DMS 273 treated with DMSO at 0.1 percent for 48 hours (cell line): ENCODE measurements at regions not wholly inside any gene's neighbourhood (a gene's known extent, or its start where the extent isn't known, plus 50 kb on each side); places are given as distances from the start of the nearest gene placed in this dataset.
"Not testable (repeated sequence)": the region's sequence is repeated elsewhere in the genome, so short reads cannot be mapped to it uniquely, and the experiment has no call there.

Experiments used
- DNase-seq: peaks from one replicate; lab custom pipeline; 2025; lab: John Stamatoyannopoulos, UW

DNA sequence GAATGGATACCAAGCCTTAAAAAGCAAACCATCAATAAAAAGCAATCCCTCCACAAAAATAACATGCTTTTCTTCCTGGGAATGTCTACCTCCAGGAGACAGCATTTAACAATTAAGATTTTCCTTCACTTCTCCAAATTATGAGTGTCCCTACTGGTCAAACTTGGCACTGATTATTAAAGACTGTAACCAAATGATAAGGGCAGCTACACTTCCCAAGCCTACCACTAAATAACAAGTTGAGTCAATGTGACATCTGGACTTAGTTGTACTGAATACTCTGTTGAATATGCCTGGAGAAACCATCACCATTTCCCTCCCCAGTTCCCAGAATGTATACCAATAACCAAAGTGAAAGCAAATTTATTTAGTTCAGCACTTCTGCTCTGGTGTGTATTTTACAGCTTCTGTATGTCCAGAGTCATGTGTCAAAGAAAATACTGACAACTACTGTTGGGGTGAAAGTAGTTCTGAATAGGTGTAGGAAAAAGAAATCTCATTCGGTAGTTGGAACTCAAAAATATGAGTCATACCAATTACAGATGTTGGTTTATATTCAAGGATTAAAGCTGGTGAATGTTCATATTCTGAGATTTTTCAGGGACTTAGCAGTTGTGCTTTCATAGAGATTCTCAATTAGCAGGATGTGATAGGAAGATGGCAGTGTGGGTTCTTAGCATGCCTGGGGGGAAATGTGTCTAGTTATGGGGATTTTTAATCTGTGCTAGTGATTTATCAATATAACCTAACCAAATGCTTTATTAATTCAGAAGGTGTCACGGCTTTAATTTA, 1291.6 kb upstream of the GYPC start:
- DNase-seq: no peak

DNA sequence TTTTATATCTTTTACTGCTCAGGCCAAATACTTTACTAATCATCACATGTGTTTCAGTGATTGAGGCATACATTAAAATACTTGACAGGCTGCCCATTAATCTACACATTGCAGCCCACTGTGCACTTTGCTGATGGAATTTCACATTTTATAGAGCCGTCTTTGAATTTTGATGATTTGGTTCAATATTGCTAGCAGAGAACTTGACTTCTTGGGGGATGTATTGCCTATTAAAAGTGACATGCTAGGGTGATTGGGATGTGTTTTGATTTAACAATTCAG, 1291.0 kb upstream of the GYPC start:
- no peak for DNase-seq

DNA sequence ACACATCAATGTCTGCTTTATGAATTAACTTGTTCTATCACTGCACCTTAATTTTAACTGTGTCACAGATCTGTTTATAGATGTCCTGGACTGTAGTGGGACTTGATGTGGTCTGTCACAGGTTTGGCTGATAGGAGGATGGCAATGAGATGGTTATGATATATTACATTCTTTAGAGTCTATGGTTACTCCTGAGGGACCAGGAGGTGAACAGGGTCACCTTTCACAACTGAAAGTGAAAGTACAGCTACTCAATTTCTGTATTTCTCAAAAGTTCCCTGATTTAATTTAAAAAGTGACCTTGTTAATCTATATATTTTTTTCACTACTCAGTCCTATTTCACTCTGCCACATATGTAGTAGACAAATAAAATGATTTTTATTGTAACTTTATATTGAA, 1284.1 kb upstream of the GYPC start:
- DNase-seq: no peak

DNA sequence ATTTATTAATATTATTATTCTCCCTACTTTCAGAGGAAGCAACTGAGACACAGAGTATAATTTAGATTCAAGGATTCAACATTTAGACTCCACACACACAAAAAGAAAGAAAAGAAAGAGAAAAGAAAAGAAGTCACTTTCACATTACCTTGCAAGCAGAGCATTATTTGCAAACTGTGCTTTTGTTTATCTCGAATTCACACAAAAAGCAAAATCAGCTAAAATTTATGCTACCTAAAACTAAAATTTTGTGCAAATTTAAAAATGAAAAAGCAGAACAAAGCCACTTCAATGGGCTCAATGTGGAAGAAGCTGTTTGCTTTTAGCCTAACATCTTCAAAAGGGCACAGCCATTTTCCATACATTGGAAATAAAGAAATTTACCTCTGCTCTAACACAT, 1282.7 kb upstream of the GYPC start:
- no peak for DNase-seq

DNA sequence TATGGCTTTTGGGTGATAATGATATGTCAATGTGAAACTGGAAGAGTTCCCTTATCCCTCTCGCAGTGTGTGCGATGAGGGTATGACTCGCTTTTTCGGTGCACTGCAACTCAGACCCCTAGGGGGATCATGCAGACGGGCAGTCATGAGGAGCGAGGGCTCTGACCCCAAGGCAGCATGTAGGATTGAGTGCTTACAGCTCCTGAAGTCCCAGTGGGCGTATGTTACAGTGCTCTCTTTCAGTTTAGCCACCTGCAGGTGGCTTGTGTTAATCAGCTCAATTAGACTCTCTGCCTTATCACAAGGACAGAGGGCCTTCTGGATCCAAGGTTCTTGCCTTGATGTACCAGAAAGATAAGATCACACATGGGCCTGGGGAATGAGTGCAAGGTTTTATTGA, 1269.9 kb upstream of the GYPC start:
- DNase-seq: no peak

DNA sequence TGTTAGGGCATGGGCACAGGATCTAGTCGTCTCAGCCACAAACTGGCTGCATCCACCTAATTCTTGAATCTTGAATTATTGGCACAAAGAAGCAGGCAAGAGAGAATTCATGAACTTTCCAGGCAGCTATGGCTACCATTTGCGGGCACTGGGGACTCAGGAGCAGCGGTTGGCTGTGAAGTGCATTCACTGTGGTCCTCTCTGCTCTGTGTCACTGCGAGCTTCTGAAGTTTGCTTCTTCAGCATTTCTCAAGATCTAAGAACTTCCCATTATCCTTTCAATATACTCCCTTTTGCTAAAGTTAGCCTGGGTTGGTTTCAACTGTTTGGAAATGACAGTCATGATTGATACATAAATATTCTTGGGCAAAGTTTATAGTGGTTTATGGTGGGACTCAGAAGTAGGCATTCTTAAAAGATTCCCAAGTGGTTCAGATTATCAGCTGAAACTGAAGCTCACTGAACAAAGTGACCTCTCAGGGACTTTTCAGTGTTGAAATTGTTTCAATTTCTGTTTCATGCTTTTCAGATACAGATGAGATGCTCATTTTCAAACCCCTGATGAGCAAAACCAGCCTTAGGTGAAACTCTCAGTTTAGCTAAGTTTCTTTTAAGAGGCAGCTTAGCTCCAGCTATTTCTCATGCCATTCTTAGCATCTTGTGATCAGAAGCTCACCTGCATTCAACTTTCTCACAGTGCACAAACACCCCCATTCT, 1258.3 kb upstream of the GYPC start:
- no peak for DNase-seq

DNA sequence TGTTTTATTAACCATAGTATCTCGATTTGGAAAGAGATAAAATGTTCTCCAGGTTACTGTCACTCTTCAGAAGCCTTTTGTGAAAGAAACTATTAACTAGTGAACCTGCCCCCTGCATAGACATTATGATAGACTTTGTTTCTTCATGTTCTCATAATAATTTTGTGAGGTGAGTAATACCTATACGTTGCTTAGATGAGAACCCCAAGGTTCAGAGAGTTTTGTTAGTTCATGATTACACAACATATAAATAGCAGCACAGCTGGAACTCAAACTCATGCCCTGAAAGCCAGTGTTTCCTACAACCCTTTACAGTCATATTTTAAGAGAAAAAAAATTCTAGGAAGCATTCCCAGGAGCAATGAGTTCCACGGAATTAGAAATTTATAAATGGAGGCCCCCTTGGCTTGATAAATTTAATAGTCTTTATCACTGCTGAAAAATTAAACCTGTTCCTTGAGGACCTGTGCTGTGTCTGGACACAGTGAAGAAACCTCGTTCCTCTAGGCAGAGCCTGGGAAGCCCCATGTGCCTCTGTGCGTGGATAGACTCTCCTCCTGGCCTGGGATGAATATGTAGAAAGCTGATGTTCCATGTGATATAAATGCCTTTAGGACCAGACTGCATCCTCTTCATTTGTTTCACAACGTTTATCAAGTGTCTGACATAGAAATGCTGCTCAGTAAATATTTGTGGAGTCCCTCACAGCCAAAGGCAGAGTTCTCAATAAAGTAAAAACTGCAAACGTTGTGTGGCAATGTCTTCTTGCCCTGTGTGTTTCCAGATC, 1257.0 kb upstream of the GYPC start:
- DNase-seq: no peak

DNA sequence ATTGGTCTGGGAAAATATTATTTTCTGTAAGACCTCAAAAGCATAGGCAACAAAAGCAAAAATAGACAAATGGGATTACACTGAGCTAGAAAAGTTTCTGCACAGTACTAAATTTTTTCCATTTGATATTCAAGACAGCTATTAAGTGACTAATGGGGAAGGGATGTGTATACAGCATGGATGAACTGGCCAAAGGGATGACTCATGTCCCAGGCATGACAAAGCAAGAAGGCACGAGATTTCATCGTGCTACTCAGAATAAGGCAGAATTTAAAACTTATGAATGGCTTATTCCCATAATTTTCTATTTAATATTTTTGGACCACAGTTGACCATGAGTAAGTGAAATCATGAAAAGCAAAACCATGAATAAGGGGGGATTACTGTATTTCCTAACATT, 1250.1 kb upstream of the GYPC start:
- no peak for DNase-seq

DNA sequence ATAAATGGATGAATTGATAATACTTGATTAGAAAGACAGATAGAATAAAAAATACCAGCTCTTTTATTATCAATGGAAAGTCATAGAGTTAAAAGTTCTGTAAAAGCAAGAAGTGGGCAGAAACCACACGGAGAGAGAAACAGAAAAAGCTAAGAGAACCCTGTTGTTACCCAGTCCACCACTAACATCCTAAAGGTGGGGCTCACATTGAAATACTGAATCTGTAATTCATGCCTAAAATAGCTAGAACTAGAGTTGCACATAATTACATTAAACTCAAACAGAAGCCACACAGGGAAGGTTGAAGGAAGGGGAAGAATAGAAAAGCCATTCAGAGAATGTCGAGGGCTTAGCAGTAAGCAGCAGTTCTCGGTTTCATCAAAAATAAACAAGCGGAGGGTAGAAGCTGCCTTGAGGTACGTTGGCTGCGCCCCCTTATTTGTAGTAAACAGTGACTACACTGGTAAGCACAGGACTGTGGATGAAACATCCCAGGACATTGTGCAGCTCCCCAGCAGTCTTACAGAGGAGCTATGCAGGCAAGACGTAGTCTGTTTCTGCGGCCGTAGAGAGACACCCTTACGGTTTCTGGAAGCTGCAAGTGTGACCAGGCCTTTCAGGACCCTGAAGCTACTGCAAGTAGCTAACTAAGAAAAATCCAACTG, 1247.0 kb upstream of the GYPC start:
- no peak for DNase-seq

DNA sequence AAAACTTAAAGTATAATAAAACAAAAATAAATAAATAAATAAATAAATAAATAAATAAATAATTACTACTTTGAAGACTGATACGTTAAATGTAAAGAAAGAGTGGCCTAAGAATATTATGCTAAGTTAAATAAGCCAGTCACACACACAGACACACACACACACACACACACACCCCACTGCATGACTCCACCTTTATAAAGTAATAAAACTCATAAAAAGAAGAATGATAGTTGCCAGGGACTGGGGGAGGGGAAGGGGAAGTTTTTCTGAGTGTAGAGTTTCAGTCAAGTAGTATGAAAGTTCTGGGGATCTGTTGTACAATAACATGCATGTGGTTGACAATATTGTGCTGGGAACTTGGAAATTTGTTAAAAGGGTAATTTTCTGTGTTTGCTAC, 1237.5 kb upstream of the GYPC start:
- DNase-seq: no peak

DNA sequence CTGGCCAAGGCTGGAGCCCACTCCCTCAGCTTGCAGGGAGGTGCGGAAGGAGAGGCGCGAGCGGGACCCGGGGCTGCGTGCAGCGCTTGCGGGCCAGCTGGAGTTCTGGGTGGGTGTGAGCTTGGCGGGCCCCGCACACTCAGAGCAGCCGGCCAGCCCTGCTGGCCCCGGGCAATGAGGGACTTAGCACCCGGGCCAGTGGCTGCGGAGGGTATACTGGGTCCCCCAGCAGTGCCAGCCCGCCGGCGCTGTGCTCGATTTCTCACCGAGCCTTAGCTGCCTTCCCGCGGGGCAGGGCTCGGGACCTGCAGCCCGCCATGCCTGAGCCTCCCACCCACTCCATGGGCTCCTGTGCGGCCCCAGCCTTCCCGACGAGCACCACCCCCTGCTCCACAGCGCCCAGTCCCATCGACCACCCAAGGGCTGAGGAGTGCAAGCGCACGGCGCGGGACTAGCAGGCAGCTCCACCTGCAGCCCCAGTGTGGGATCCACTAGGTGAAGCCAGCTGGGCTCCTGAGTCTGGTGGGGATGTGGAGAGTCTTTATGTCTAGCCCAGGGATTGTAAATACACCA, 1233.7 kb upstream of the GYPC start:
- not testable (repeated sequence) for DNase-seq

DNA sequence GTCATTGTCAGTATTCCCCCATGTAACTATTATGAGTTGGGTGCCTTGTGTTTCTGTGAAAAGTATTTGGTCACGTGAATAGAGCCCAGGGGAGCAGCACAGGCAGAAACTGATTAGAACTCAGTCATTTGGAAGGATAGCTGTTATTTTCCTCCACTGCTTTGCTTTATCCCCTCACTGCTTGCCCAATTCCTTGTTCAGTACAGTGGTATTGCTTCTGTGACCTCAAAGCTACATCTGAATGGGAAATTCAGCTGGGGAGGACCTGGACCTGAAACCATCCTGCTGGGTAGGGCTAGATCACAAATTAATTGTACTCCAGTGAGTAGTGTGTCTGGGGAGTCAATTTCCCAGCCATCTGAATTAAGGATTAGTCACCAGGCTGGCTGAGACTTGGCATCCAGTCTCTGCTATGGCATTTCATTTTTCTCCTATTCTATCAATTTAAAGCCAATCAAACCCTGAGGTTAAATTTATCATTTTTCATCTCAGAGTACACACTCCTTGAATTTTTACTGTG, 1231.6 kb upstream of the GYPC start:
- no peak for DNase-seq

DNA sequence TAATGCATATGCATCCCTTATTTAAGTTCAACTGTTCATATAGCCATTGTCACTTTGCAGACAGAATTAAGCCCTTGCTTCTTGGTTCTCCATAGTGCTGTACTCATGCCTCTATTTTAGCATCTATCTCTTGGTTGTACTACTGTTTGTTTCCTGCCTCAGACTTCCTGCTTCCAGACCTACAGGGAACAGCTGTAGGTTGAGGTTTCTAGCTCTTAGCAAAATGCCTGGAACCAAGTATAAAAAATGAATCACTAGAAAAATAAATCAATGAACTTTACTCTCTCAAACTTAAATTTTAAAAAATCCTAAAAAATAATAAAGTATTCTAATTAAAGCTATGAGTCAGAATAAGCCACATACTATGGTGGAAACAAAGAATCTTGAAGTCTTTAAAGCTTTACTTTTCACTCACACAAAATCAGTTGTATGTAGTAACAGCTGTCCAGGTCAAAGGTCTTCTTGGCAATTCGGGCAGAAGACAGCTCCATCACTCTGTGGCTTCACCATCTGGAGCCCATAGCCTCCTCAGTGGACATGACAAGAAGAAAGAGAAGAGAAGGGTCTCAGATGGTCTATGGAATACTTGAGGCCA, 1228.1 kb upstream of the GYPC start:
- no peak for DNase-seq

DNA sequence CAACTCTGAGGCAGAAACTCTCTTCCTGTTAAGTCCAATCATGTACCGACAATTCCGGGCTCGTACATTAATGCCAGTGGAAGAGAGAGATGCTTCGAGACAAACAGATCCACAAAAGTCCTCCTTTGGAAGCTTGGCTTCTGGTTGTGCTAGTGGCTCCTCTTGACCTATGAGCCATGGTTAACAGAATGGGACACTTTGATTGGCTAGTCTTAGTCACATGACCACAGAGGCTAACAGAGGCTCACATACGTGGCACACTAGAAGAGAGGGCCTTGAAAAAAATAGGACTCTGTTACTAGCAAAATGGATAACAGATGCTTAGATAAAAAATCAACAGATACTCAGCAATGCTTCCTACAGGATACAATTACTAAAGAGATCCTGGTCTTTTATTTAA, 1211.9 kb upstream of the GYPC start:
- DNase-seq: no peak

DNA sequence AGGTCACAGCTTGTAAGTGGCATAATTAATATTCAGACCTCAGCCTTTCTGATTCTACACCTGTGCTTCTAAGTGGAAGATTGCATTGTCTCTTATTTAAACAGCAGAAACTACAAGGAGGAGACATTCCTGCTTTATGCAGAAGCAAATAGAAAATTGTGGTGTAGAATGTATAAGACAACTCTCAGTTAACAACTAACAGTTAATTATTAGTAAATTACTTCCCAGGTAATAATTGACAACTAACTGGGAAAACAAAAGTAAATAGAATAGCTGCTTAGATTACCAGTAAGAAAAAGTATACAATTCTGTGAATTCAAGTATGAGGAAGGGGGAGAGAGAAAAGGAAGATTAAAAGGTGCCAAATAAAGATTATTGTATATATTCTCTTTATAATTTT, 1210.5 kb upstream of the GYPC start:
- no peak for DNase-seq

DNA sequence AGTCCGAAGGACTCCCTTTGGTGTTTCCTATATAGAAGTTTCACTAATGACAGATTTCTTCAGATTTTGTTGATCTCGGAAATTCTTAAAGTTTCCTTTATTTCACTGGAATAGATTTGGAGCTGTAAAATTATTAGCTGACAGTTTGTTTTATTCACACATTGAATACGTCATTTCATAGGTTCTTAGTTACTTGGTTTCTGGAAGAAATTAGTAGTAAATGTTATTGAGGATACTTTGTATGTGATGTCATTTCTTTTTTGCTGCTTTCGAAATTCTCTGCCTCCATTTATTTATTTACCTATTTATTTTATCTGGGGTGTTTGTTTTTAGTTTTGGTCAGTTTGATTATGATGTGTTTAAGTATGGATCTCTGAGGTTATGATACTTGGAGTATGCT, 1205.9 kb upstream of the GYPC start:
- DNase-seq: no peak

DNA sequence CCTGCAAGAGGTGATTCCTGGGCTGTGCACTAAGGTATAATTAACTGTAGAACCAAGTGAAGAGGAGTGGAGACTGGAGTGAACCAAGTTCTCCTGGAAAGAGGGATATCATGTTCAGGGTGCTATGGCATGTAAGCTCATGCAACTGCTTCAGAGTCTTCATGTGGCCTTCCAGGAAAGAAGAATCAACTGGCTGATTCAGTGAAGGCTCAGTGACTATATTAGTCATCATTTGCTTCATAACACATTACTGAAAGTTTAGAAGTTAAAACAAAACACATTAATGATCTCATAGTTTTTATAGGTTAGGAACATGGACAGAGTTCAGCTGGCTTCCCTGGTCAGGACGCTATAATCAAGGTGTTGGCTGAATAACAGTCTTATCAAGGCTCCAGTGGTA, 1200.8 kb upstream of the GYPC start:
- no peak for DNase-seq

DNA sequence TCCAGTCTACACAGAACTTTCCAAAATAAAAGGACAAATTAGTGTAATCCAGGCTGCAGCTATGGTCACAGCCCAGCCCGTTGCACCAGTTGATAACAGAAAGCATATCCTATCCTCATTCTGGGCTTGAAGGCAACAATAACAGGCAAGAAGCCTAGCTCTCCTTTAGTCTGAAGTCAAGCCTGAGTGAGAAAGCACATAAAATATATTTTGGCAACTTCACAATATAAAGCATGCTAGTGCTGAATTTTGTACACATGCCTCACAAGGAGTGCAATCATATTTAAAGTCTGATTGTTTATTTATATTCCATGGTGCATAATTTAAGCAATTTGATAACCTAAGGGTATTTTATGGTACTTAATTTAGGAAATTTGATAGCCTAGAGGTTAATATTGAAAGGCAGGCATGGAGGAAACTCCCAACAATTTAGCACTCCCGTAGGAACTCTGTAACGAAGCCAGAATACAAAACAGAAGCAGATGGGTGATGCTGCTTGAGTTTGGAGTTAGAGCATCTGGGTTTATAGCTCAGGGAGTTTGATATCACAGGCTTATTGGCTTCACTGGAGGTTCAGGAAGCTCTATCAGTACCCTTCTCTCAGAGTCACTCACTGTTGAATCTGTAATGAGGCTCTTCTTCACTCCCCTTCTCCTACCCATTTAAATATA, 1199.1 kb upstream of the GYPC start:
- DNase-seq: peak; percentile 90

DNA sequence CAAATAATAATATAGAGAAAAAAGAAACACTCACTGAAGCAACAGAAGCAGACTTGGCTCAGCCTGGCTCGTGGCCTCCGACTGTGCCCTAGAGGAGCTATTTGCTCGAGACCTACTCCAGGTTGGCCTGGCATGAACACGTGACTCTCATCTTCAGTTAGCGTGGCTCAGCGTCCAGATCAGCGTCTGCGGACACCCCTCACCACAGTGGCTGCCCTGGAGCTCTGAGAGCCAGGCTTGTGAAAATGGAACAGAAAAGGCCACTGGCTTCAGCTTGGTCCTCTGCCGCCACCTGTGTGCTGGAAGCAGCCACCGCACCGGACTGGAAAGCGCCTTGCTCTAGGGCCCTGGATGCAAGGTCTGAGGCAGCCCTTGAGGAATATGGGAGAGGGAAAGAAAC, 1184.0 kb upstream of the GYPC start:
- no peak for DNase-seq

DNA sequence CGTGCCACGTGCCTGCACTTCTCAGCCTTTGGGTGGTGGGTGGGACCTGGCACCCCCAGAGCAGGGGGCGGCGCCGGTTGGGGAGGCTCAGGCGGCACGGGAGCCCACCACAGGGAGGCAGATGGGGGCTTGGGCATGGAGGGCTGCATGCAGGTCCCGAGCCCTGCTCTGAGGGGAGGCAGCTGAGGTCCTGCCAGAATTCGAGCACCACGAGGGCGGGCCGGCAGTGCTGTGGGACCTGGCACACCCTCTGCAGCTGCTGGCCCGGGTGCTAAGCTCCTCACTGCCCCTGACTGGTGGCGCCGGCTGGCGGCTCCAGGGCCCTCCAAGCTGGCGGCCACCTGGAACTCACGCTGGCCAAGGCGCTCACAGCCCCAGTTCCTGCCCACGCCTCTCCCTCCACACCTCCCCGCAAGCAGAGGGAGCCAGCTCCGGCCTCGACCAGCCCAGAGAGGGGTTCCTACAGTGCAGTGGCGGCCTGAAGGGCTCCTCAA, 1176.8 kb upstream of the GYPC start:
- DNase-seq: no peak

DNA sequence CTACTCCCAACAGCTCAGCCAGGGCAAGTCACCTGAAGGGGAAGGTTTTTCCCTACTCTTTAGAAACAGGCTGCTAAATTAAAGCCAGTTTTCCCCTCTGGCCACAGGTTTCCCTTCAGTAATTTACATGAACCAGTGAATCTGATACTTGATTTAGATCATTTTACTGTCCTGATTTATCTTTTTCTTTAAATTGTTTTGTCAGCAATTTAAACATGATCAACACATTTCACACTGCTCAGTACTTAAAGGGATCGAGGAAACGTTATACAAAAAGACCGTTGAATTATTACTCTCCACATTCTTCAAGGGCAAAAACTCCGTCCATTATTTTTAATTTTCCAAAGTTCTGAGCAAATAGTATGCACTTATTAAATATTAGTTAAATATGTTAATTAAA, 1165.7 kb upstream of the GYPC start:
- no peak for DNase-seq
